EH (cell line): ENCODE measurements at regions not wholly inside any gene's neighbourhood (a gene's known extent, or its start where the extent isn't known, plus 50 kb on each side); places are given as distances from the start of the nearest gene placed in this dataset.

ENCODE experiments used
- DNase-seq: peaks from one replicate; pipeline ENCODE4 v3.0.0-alpha.2; 2015; ENCODE audit warnings: low read depth

DNA sequence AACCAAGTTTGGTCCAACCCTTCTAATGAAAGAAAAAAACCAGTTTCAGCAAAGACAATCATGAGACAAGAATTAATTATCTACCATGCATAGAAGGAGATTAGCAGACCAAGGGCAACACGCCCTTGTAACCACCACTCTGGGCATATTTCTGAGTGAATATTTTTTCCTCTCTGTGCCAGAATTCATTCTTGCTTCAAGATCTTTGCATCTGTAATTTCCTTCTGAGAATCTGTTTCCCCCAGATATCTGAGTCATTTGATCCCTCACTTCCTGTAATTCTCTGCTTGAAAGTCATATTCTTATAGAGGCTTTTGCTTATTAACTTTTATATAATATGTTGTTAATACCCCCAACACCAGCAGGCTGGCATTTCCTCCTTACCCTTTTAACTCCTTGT, 243.7 kb downstream of the SLC16A7 start:
- peak; percentile 44 for DNase-seq

DNA sequence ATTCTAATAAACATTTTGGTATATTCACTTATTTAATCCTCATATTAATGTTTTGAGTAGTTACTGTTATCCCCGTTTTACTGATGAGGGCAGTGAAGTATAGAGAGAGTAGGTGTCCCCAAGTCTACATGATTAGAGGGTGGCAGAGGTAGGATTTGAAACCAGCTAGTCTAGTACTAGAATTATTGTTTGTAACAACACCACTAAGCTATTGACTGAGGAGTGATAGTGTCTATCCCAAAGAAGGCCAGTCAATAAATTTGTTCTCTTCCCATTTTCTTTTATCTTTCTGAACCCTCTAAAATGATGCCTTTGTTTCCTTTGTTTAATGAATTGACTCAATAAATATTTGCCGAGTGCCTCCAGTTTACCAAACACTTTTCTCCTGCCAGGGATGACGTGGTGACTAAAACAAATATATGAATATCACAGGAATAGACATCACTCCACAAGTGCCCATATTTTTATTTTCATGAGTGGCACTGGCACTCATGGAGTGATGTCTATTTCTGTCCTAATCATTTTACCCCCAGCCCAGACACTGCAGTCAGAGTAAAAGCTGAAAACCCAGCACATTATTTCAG, 247.5 kb downstream of the SLC16A7 start:
- DNase-seq, result no peak

DNA sequence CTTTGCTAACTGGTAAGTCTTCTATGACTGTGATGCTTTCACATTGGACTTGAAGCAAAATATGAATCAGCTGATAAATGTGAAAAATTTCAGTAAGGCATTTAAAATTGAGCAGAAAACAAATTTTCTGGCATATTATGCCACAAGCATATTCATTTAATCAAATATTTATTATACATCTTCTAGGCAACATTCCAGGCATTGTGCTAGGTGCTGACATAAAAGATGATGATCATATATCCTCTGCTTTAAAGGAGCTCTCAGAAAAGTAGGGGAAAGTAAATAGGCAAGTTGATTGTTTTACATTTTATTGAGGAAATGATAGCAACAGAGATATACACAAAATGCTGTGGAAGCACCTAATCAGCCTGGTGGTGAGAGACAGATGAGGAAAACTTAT, 248.9 kb downstream of the SLC16A7 start:
- DNase-seq, result no peak

DNA sequence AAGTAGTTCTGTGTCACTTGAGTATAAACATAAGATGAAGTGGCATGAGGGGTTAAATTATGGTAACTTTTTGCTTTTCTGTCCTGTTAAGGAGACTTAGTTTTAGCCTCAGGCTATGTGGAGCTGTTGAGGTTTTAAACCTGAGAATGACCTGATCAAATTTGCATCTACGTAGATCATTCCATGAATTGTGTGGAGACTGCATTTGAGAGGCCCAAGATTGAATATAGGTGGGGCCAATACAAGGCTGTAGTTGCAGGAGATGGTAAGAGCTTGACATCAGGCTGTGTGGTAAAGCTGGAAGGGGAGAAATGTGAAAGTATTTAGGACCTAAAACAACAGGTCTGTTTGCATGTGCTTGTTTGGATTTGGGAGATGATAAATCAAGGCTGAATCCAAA, 249.5 kb downstream of the SLC16A7 start:
- DNase-seq, result no peak

DNA sequence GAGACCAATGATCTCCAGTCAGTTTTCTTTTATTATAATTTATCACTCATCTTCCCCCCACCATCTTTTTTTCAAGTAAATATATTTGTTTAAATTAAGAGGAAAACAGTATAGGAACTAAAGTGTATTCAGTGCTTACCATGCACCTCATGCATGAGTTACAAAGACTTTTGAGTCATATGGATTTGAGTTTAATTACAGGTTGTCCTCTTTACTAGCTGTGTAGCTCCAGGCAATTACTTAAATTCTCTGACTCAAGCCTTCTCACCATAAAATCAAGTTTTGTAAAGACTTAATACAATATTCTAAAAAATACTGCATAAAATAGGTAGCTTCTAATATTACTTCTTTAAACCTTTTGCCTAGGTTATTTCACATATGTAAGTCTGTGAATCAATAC, 251.3 kb downstream of the SLC16A7 start:
- no peak for DNase-seq

DNA sequence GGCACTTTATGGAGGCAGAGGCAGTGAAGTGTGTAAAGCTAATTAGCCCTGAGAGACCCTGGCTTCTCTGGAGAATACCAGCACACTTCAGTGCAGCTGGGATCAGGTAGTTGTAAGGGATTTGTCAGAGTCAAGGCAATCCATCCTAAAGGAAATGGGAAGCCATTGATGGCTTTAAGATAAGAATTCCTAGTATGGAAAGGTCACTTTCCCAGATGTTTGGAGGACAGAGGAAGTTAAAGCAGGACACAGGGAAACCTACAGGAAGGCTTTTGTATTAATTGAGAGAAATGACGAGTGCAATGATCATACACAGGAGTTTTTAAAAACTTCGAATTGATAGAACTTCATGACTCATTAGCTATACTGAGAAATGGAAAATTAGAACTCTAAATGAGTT, 254.4 kb downstream of the SLC16A7 start:
- no peak for DNase-seq

DNA sequence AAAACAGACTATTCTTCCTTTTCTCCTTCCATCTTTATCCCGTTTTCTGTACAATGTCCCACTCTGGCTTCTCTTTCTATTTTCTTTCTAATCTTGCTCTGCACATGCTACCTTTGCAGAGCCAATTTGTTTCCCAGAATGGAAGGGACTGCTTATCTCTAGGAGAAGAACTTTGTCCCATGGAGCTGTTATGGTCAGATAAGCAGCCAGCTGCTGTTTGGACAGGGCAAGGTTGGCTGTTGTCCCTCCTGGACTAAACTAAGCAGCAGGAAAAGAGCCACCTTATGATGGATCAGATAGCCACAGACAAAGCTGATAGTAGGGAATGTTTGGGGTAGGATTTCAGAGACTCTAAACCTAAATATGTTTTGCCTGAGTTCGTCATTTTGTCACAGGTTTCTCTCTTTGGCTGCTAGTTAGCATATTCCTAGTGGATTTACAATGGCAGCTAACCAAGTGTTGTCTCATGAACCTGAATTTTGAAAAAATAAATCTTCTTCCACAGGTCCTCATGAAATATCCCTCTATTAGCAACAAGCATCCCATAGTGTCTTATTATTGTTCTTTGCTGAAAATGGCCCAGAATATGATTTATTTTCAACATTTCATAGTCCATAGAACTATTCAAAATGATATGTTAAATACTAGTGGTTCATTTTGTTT, 262.8 kb downstream of the SLC16A7 start:
- no peak for DNase-seq

DNA sequence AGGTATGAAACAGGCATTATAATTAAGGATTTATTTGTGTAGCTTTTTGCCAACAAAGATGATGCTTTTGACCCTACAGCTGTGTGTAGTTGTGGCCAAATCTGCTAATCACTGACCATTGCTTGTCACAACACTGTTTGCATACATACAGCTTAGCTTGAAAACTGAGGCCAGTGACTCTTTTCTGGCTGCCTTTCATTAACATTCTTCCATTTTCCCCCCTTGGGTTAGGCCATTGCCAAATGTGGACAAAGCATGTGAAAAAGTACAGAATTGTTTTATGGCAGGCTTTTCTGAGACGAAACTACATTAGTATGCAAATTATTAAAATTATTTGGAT, 263.3 kb downstream of the SLC16A7 start:
- DNase-seq, result no peak

DNA sequence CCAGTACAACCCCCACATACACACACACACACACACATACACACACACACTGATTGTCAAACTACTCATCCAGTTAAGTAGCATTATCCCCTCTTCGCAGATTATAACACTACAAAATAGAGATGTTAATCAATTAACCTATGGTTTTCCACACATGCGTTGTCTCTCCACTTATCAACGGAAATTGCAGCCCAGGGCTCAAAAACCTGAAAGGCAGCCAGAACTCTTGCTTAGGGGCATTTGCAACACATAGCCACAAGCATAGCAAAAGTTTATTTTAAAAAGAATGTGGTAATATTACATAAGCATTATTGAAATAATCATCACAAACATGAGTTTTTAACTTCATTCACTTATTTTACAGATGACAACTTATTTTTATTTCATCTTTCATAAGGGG, 265.8 kb downstream of the SLC16A7 start:
- peak; percentile 10 for DNase-seq

DNA sequence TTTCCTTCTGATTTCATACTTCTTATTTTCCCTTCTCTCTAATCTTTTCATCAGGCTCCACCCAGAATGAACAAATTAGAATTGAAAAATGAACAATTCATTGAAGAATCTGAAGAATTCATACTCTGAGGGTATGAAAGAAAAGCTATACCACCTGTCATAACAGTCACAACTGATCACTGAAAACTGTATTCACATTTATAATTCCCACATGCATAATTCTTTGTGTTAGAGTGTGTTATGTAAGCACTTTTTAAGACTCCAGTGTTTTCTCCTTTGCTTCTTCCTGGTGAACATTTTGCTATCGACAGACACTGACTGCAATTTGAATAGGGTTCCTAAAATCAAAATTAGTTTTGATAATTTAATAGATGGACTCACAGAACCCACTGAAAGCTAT, 271.2 kb downstream of the SLC16A7 start:
- DNase-seq, result no peak

DNA sequence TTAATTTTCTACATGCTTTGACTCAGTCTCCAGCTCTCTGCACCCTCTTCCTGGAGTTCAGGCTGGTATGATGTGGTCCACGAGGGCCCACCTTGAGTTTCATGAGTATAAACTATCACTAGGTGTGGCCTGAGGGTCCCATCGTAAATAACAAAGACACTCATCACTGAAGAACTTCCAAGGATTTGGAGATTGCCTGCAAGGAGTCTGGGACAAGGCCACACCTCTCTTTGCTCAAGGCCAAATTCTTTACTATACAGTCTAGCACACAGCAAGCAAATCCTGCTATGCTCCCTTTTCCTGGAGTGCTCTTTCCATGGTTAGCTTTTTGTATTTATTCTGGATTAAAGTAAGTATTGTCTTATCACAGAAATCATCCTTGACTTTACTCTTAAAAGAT, 271.9 kb downstream of the SLC16A7 start:
- DNase-seq, result peak; percentile 24

DNA sequence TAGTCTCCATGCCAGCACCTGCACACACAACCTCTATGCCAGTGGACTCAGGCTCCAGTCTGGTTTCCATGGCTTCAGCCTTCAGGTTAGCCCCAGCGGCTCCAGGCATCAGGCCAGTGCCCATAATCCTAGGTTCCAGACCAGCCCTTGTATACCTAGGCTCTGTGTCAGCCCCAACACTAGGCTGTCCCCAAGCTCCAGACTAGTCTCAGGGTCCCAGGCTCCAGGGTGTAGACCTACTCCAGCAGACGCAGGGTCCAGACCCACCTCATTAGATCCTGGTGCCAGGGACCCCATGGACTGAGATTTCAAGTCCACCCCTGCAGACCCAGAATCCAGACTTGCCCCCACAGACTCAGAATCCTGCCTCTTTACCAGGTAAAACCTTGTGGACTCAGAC, 275.9 kb downstream of the SLC16A7 start:
- DNase-seq, result no peak

DNA sequence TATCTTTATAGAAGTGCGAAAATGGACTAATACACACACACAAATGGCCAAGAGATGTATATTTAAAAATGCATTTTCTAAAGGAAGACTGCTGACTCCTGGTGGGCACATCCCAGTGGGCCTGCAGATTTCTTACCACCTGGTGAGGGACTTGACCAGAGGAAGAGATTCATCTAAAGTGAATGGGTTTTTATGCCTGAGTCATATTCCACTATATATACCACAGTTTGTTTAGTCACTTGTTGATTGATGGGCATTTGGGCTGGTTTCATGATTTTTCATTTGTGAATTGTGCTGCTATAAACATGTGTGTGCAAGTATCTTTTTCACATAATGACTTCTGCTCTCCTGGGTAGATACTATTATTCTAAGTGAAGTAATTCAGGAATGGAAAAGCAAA, 277.3 kb downstream of the SLC16A7 start:
- no peak for DNase-seq

DNA sequence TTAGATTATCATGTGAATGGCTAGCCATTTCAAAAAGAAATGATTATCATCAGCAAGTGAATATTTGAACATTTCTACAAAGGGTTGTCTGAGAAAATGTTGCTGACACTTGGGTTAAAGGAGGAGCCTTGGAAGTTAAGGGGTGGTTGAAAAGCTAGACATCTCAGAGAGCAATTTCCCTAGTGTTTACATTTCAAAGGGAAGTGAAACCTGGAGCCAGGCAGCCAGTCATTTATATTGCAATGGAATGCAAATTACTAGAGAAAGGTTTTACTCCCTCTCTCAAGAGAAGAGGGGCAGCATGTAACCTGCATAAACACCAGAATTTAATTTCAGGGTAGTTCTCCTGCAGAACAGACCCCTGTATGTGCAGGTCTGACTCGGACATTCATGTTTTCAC, 279.0 kb downstream of the SLC16A7 start:
- peak; percentile 7 for DNase-seq

DNA sequence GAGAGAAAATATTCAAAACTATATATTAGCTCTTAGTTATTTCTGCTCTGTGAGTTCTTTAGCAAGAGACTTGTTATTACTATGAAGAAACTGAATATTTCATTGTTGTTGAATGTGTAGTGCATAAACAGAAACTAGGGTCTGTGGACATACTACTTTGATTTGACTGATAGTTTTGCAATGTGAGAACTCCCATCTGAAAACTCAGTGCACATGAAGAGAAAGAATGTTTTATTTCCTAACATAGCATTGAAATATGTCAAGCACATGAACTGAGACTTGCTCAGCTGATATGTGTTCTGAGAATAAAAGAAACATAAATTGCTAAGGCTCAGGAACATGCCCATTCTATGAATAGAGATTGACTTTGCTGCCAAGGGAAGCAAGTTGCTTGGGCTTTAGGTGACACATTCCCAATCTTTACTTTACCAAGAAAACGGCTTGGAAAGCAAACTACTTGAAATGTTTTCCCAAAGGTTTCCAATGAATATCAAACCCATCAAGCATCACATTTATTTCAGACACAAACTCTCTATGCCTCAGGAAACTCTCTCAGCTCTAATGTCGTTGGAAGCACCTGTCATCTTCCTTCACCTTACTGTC, 290.4 kb downstream of the SLC16A7 start:
- DNase-seq, result no peak

DNA sequence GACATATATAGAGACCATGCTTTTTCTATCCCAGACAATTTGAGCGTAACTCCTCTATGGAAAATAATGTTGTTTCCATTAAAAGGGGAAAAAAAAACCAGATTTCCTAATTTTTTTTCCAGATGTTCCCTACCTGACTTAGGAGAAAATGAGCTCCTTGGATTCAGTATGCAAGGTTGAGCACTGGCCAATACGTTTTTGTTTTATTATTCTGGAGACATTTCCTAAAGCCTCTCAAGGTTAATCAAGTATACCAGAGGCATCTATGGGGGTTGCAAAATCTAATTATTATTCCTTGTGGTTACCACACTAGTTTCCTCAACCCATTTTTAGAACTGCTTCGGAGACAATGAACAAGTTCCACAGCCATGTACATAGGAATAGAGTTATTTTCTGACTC, 291.3 kb downstream of the SLC16A7 start:
- no peak for DNase-seq

DNA sequence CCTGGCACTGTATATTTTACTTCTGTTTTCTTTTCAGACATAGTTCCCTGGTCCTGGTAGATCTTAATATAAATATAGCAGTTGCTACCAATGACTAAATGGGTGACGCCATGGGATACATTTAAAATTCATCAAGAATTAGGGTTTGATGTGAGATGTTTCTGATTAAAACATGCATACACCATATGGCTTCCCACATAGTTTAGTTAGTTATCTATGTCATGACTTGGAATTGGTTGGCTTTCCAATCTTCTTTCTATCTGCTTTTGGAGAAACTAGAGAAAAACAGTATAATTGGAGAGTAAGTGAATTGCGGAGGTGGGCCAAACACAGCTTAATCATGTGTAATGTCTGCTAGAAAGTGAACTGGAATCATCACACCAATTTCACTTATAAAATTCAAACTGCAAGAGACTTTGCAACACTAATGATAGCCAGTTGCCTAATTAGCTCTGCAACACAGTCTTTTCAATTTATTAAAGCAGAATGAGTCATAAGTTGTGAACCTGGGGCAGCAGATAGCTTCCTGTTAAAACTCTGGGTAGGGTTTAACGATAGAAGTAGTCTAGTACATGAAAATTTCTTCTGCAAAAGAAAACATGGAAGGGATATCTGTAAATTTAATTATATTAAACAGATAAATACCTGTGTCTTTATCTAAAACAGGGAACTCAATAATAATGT, 295.2 kb downstream of the SLC16A7 start:
- DNase-seq, result peak; percentile 9

DNA sequence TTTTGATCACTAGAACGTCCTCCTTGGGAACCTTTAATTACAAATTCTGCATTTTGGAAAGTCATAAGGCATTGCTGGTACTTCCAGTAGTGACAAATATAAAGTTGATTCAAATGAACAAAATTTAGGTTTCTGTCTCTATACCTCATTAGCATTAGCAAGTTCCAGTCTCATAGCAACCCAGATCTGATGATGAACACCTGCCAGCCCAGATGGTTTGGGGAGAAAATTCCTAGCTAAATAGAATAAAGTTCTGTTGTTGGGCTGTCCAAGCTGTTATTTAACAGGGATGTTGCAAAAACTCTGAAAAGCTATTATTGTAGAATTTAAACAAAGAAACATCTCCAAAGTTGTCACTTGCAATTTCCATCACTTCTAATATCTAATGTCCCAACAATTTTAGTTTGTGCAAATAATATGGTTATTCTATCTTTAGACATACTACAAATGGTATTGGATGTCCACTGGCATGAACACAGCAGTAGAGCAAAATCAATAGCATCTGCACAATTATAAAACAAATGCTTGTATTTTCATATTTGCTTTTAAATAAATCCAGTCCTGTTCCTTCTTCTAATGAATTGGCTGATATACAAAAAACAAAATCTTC, 299.4 kb downstream of the SLC16A7 start:
- no peak for DNase-seq

DNA sequence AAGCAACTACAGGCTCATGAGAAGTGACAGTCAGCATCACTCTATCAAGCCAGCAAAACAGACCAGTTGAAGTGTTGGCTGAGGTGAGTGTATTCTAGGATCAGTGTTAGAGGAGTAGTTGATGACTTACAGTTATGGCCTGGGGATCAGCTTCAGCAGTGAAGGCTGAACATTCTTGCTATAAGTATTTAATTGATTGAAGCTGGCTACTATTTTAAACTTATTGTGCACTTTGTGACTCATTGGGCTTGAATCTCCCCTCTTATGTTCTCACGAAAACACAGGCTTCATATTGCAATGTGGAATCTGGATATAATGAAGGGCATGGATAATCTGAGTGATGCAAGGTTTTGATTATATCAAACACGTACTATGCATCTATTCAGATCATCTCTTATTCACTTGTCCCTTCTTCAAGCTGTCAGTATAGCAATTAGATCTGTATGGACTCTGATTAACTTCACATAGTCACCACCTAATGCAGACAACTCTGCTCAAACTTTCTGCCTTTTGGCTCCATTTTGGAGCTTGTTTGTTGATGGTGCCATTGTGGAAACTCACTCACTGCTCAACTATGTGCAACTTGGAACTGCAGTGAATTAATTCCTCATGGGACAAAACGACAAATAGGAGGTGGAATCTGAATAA, 309.2 kb downstream of the SLC16A7 start:
- DNase-seq, result peak; percentile 94

DNA sequence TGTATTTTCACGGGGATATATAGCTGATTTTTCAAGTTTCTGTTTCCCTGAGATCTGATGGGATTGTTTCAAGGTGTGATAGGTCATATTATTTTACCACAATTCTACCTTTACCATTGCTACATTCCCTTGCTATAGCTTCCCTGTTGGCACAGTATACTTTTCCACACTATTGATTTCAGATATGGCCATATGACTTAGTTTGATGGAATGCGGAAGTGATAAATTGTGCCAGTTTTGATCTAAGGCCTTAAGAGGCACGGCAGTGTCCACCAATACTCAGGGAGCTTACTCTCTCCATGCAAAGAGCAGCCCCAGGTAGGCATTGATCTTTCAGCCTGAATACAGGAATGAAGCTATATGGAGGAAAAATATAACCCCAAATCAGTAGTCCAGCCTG, 315.7 kb downstream of the SLC16A7 start:
- DNase-seq, result no peak

DNA sequence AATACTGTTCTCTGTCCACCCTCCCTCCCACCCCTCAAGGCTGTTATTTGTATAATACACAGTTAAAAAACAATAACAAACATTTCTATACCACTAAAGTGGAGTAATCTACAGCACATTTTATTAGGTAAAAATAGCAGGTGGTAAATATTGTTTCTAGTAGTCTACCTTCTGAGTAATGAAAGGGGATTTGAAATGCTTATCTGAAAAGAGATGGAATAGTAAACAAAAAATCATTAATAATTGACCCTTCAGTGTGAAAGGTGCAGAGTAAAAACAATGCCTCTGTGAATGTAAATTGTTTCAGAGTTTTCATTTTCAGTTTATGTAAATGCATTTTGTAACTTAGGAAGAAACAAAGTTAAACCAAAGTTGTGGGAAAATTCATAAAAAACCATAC, 321.2 kb downstream of the SLC16A7 start:
- DNase-seq, result no peak

DNA sequence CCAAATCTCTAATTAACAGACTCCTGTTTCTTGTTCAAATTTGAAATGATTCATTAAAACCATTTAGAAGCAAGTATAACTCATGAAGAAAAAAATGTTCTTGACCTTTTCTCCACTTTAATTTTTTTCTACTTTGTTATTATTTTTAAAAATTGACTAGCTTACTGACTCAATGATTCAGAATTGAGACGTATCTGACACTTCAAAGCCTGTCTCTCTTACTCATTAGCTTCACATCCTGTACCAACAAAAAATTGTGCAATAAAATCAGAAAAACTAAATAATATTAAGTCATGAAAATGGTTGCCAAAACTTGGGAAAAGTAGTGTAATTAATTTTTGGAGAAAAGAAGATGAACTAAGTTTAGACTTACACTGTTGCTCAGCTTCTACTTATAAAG, 331.2 kb downstream of the SLC16A7 start:
- peak; percentile 44 for DNase-seq

DNA sequence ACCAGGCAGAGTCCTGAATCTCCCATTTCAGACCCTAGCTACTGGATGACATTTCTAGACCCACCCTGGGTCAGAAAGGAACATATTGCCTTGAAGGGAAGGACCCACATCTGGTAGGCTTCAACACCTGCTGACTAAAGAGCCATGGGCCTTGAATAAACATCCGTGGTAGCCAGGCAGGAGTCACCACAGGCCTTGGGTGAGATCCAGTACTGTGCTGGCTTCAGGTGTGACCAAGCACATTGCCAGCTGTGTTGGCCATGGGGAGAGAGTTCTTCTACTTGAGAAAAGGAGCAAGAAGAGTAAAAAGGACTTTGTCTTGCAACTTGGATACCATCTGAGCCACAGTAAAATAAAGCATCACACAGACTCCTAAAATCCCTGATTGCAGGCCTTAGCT, 332.6 kb downstream of the SLC16A7 start:
- DNase-seq, result peak; percentile 2
